GM12892 (cell line): ENCODE measurements at regions not wholly inside any gene's neighbourhood (a gene's known extent, or its start where the extent isn't known, plus 50 kb on each side); places are given as distances from the start of the nearest gene placed in this dataset.

Experiments used
- POLR2A ChIP-seq: IDR thresholded peaks from 2 replicates; pipeline ENCODE4 v1.6.1; 2011; ENCODE audit warnings: low read depth, low read length, control low read depth
- POLR2AphosphoS5 ChIP-seq: IDR thresholded peaks from 2 replicates; pipeline ENCODE4 v1.6.1; 2011; ENCODE audit warnings: low read depth, low read length, control low read depth
- TAF1 ChIP-seq: IDR thresholded peaks from 2 replicates; pipeline ENCODE4 v1.6.1; 2011; ENCODE audit warnings: low read depth, mild to moderate bottlenecking, control low read depth, low read length, borderline replicate concordance

GRCh38 chr6:100065348-100065747 lies 71.3 kb upstream of the MCHR2 start:
- TF ChIP-seq POLR2AphosphoS5, result no peak
- TF ChIP-seq POLR2A, result no peak
- no peak for TF ChIP-seq TAF1
